GM12872 (cell line): ENCODE measurements at regions not wholly inside any gene's neighbourhood (a gene's known extent, or its start where the extent isn't known, plus 50 kb on each side); places are given as distances from the start of the nearest gene placed in this dataset.

ENCODE experiments used
- TF ChIP-seq, protein P1 (sequence below): IDR thresholded peaks from 3 replicates; pipeline ENCODE4 v1.5.1; 2011; ENCODE audit warnings: low read depth, mild to moderate bottlenecking, low read length, moderate library complexity; ENCODE audit not compliant: insufficient read depth

DNA sequence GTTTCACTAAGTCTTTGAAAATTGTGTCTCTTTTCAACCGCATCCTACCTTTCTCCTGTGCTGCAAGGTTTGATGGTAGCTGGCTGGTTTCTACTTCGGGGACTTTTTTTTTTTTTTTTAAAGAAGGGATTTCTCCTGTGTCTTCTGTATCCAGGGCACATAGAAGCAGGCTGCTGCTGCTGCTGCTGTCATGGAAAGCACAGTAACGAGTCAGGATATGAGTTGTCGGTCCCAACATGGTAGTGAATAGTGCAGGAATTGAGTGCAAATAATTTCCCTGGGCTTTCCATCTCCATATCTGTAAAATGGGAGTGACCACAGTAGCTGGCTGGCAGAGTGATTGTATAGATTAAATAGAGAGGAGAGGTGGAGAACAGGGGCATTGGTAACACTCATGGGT lies 118.3 kb upstream of the NAV2 start:
- TF ChIP-seq, protein P1, sequence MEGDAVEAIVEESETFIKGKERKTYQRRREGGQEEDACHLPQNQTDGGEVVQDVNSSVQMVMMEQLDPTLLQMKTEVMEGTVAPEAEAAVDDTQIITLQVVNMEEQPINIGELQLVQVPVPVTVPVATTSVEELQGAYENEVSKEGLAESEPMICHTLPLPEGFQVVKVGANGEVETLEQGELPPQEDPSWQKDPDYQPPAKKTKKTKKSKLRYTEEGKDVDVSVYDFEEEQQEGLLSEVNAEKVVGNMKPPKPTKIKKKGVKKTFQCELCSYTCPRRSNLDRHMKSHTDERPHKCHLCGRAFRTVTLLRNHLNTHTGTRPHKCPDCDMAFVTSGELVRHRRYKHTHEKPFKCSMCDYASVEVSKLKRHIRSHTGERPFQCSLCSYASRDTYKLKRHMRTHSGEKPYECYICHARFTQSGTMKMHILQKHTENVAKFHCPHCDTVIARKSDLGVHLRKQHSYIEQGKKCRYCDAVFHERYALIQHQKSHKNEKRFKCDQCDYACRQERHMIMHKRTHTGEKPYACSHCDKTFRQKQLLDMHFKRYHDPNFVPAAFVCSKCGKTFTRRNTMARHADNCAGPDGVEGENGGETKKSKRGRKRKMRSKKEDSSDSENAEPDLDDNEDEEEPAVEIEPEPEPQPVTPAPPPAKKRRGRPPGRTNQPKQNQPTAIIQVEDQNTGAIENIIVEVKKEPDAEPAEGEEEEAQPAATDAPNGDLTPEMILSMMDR: no peak

DNA sequence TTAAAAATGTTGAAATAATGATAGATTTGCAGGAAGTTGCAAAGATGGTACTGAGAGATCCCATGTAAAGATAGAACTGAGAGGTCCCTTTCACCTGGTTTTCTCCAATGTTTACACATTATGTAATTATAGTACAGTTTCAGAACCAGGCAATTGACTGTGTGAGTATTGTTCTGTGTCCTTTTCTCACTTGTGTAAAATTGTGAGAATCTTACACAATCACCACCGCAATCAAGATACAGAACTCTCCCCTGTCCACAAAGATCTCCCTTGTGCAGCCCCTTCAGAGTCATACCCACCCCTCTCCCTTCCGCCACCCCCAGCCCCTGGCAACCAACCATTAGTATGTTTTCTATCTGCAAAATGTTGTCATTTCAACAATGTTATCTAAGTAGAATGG lies 119.8 kb upstream of the NAV2 start:
- TF ChIP-seq, protein P1: no peak

DNA sequence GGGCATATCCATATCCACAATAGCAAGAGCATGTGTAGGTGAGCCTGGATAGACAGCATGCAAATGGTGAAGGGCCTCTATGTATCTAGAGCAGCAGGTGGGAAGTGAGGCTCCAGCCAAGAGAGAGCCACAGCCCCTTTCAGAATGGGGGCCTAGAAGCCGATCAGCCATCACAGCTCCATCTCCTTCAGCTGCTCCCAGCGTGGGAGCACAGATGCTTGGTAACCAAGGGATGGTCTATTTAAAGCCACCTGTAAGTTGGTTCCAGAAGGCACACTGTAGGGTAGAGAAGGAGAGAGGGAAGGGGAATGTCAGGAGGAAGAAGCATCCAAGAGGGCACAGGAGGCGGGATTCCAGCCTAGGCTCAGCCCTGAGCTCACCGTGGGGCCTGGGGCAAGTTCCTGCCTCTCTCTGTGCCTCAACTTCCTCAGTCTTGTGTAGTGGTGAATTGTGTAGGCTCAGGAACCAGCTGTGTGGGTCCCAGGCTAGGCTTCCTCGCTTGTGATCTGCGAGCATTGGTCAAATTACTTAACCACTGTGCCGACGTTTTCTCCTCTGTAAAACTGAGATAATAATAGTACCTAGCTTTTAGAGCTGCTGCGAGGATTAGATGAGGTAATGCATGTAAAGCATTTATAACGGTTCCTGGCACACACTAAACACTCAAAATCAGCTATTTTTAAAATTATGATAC lies 122.9 kb upstream of the NAV2 start:
- TF ChIP-seq, protein P1: no peak

DNA sequence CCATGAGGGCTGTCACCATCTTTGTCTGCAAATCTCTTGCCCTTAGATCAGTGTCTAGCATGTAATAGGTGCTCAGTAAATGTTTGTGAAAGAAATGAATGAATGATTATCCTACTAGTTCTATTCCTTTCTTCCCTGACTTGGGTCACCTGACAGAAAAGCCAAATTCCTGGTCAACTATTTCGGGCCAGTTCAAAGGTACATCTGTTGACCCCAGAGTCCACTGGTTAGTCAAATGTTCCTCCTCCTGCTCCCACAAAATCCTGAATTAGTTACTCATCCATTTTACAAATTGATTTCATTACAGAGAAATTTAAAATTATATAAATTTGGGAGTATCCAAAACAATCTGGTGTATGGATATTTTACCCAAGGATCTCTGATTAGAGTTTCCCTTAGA lies 124.7 kb upstream of the NAV2 start:
- TF ChIP-seq, protein P1: no peak

DNA sequence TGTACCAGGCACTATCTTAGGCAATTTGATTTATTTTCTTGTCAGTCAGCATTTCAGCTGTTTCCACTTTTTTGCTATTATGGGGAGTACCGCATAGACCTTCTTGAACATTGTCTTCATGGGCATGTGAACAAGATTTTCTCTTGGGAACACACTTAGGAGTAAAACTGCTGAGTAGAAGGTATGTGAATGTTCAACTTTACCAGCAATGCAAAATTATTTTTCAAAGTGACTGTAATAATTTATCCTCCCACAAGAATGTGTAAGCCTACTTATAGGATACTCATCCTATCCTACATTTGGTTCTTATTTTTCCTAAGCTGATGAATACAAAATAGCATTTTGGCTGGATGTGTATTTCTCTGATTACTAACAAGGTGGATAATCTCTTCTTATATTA lies 132.0 kb upstream of the NAV2 start:
- TF ChIP-seq, protein P1: no peak

DNA sequence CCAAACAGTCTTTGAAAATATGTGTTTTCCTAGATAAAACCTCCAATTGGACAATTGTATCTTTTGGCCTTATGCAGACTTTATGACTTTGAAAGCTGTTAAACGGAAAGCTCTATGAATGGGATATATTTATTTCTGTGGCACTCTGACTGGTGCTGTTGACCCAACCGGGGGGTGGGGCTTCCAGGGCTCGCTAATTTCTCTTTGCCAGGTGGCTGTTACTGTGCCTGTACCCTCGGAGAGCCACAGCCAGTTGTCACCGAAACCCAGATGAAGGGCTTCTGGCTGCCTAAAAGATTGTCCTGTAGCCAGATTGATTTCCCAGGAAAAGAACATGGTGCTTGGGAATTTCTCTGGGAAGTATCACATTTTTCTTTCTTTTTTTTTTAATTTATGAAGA lies 132.7 kb upstream of the NAV2 start:
- TF ChIP-seq, protein P1: no peak

DNA sequence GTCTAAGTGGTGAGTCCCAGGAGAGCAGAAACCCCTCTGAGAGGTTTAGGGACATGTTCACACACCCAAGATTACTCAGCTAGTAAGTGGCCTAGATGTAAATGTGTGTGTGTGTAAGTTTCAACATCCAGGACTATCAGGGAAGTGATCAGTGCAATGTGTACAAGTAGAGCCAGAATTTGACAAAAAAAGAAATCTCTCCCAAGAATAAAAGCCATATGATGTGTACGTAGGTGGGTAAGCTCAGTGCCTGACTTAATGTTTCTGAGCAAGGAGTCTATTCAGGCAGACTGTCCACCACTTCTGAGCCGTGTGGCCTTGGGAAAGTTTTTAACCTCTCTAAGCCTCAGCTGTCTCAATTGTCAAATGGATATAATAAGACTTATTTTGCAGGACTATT lies 133.8 kb upstream of the NAV2 start:
- TF ChIP-seq, protein P1: no peak
